HG02623 (cell line): ENCODE measurements at regions not wholly inside any gene's neighbourhood (a gene's known extent, or its start where the extent isn't known, plus 50 kb on each side); places are given as distances from the start of the nearest gene placed in this dataset.
"Not testable (repeated sequence)": the region's sequence is repeated elsewhere in the genome, so short reads cannot be mapped to it uniquely, and the experiment has no call there.

ENCODE experiments used
- ATAC-seq: cut with Tn5 transposase; IDR thresholded peaks from one replicate; pipeline ENCODE4 v1.9.1; 2021; ENCODE audit warnings: moderate library complexity; ENCODE audit not compliant: unreplicated experiment

GRCh38 chr6:163766936-163767335 lies 352.4 kb downstream of the QKI start:
- ATAC-seq: no peak

DNA sequence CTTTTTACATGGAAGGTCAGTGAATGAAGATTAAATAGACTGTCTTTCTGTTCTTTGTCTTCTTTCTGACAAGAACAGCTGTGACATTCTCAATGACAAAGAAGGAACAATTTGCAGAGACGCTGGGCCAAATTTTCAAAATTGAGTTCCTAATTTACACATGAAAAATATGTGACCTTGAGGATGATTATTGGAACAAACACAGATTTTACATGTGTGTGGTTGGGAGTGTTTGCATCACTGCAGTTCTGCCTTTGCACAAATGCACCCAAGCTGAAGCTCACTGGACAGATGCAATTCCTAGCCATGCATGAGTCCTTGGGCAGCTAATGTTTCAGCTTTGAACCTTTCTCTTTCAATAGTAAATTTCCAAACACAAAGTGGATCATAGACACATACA lies 350.8 kb downstream of the QKI start:
- ATAC-seq: no peak

- ATAC-seq: no peak
Observed at GRCh38 chr6:163764565-163764964, 350.0 kb downstream of the QKI start.

GRCh38 chr6:163761481-163761880 lies 347.0 kb downstream of the QKI start:
- no peak for ATAC-seq

DNA sequence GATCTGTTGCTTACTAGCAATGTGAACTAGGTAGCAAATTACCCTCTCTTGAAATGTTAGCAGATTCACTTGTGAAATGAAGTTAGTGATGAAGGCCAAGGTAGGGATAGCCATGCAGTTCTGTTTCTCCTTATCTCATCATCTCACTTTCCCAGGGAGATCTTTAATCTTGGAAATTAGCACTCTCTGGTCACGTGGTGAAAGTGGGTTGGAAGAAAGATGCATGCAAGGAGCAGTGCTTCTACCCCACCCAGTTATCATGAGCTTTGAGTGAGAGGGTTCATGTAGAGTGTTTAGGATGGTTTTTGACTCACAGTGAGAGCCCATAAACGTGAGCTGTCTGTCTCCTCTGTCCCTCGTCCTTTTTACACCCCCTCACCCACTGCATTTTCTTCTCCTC lies 346.3 kb downstream of the QKI start:
- ATAC-seq: no peak

DNA sequence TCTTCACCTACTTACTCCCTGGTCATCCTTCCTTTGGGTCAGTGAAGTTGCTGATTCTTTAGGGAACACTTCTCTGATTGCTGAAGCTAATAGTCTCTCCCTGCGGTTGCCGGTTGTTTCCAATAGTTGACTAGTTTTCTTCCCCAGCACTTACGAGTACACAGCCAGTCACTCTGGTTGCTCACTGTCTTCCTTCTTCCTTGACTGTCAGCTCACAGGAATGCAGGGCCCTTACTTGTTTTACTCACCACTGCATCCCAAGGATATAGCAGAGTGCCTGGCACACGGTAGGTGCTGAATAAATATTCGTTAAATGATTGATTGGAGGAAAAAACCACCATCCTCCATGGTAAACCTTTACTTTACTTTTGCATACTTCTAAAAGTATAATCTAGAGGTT lies 345.0 kb downstream of the QKI start:
- ATAC-seq: no peak

GRCh38 chr6:163757520-163757919 lies 343.0 kb downstream of the QKI start:
- ATAC-seq: no peak

GRCh38 chr6:163756079-163756478 lies 341.6 kb downstream of the QKI start:
- peak; percentile 100 for ATAC-seq

DNA sequence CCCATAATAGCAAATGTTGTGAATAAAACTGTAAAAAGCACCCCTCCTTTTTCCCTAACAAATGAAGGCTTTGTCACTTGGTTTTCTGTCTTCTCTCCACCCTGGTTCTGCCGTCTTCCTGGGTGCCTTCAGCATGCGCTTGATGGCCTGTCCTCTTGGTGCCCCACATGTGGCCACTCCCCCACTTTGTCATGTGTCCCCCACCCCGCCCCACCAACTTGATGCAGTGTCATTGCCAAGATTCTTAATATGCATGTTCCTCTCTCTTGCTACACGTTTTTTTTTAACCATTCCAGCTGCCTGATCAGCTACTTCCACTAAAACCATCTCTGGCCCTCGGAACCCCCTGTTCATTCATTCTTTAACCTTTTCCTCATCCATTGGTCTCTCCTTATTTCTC lies 340.3 kb downstream of the QKI start:
- no peak for ATAC-seq

DNA sequence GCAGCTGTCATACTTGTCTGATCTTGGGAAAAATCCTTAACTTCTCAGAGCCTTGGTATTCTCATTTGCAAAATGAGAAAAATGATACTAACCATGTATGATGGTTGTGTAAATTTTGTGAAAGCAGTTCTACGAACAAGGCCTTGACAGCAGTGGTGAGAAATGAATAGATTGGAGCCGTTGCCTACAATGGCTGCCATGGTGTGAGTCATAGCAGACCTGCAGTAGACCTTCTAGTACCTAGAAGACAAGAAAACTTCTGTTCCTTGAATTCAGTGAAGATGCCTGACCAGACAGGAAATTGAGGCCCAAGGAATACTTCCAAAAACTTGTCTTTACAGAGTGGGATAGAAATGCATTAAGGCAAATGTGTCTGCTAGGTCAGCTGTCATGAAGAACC lies 338.9 kb downstream of the QKI start:
- ATAC-seq: no peak

DNA sequence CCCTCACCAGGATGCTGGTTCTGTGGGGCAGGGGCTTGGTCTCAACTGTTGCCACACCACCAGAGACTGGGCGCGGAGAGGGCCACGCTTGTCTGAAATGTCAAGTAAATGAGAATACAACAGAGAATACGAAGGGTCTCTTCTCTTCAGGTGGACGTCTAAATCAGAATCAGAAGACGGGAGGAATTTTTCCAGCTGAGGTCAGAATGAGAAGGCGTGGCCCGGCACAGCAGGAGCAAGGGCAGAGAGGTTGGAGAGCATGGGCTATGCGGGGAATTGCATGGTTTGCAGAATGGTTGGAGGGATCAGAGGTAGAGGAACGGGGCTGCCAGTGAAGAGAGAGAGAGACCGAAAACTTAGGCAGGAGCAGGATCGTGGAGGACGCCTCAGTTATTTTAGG lies 337.9 kb downstream of the QKI start:
- no peak for ATAC-seq

- no peak for ATAC-seq
Observed at GRCh38 chr6:163751032-163751525, 336.6 kb downstream of the QKI start.

- ATAC-seq: no peak
Observed at GRCh38 chr6:163750431-163751031, 336.0 kb downstream of the QKI start.

DNA sequence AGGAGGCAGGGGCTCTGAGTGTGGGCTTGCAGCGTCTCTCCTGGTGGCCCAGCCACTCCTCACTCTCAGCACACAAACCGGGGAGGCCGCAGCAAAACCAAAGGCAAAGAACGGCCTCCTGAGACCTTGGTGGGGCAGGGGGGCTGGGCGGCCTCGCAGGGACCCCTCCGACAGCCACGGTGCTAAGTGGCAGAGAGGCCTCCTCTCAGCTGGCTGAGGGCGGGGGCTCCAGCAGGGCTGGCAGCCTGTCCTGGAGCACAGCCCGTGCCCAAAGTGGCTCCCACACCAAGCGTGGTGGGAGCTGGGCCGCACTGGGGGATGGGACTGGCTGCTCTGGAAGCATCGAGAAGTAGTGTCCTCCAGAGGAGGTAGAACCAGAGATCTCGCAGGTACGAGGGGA lies 334.4 kb downstream of the QKI start:
- ATAC-seq: no peak

- ATAC-seq: no peak
Observed at GRCh38 chr6:163748036-163748435, 333.5 kb downstream of the QKI start.

DNA sequence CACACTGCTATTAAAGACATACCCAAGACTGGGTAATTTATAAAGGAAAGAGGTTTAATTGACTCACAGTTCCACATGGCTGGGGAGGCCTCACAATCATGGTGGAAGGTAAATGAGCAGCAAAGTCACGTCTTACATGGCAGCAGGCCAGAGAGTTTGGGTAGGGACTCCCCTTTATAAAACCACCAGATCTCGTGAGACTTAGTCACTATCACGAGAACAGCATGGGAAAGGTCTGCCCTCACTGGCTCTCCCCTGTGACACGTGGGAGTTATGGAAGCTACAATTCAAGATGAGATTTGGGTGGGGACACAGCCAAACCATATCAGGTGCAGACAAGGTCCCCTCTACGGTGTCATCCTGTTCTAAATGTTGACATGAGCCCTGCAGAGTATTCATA lies 332.5 kb downstream of the QKI start:
- ATAC-seq: not testable (repeated sequence)

DNA sequence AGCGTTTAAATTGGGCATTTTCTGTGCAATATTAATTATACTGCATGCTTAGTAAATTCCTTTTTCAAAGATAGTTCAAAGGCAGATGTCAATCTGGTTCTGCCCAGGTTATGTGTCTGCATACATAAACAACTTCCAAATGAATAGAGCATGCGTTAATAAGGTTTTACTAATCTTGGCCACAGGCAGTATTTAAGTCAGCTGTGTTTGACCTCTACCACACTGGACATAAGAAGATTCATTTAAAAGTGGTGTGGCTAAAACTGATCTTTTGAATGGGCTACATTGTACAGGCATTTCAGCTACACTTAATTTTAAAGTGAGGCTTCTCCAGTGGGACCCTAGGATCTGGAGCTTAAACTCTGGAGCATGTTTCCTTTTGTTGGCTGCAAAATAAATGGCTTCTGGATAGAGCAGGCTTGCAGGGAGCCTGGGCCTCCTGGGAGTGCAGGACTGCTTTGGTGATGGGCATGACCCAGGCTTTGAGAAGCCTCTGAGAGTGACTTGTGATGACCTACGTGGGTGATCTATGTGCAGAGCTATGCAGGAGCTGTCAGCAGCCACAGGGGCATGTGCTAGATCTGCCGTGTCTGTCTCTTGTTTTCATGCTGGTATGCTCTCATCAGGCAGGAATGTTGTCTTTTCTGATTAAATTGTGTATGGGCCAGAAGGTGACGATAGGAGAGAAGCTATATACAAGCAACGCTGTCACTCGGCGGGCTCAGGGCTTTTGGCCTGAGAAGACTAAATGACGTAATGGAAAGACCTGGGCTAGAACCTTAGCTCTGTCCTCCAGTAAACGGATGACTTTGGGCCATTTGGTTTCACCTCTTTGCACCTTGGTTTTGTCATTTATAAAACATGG lies 331.2 kb downstream of the QKI start:
- ATAC-seq: no peak

- ATAC-seq: no peak
Observed at GRCh38 chr6:163744256-163744925, 329.9 kb downstream of the QKI start.

DNA sequence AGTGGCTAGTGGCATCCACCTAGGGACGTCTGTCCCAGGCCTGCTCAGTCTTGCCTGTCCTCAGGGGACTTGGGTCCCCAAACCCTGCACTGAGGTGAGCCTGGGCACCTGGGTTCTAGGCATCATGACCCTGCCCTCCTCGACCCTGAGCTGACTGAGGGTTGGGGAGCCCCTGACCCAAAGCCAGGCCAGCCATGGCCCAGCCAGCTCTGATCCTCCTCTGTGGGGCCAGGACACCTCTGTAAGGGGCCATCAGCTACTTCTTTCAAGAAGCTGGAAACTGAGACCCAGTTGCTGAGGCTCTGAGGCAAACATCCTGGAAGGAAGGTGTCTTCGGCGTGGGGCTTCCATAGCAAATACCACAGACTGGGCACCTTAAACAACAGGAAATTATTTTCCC lies 329.3 kb downstream of the QKI start:
- ATAC-seq: no peak

GRCh38 chr6:163741743-163742363 lies 327.3 kb downstream of the QKI start:
- no peak for ATAC-seq

GRCh38 chr6:163741342-163741741 lies 326.8 kb downstream of the QKI start:
- ATAC-seq: no peak
